GM18858 (cell line): ENCODE measurements at regions not wholly inside any gene's neighbourhood (a gene's known extent, or its start where the extent isn't known, plus 50 kb on each side); places are given as distances from the start of the nearest gene placed in this dataset.
"Not testable (repeated sequence)": the region's sequence is repeated elsewhere in the genome, so short reads cannot be mapped to it uniquely, and the experiment has no call there.

ENCODE experiments used
- ATAC-seq: cut with Tn5 transposase; IDR thresholded peaks from one replicate; pipeline ENCODE4 v1.9.1; 2021; ENCODE audit not compliant: unreplicated experiment

DNA sequence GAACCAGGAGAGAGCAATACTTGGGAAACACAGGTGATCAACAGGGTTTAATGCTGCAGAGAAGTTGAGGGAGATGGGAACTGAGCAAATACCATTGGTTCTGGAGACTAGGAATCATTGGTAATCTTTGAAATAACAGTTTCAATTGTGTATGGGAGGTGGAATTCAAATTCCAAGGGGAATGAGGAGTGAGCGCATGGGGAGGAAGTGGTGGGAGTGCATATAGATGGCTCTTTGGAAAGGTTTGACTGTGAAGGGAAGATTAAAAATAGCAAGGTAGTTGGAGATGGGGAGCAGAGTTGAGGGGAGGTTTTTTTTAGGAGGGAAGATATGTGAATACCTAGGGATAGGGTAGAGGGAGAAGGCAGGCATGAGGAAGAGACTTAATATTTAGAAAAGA, 51.1 kb upstream of the ROPN1 start:
- ATAC-seq, result no peak

DNA sequence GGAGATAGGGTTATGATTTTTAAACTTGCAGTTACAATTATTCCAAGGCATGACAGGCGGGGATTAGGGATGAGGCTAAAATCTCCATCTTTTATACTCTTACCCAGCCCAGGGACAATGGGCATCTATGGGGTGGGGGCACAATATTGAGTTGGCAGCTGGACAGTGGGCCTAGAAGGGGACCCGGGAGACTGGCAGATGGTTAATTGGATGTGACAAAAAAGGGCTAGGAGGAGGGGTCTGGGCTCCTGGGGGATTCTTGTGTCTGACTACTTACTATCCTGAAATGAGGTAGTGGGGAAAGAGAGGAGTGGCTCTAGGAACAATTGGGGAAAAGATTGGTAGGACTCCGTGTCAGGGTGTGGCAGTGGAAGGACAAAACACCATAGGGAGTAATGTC, 53.0 kb upstream of the ROPN1 start:
- no peak for ATAC-seq

DNA sequence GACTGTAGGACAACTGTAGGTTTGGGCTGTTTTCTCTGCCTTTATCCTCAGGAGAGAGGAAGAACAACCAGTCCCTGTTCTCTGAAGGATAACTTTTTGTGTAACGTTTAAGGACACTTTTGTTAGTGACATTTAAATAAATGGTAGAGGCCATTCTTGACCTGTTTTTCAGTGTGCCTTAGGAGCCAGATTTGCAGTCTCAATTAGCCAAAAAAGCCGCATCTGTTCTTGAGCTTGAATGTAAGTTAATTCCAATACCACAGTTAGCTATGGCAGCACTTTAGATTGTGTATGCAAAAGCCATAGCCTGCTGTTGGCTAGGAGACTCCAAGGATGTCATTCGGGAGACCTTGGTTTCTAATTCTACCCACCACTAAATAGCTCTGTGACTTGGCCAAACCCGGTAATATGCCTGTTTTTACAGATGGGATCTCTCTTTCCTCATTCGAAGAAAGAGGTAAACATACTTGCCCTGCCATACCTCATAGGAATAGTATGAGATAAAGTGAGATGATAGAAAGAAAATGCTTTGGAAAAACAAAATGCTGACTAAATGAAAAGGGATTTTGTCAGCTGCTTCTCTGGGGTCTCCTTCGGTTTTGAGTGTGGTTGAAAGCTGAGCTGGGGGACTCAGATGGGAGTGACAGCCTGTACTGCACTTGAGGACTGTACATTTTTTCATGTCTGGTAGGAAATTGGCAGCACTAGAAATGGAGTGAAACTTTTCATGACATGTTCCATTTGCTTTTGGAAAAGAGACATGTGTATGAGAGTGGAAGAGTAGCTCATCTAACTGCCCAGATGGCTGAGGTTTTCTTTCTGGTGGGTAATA, 57.3 kb upstream of the ROPN1 start:
- ATAC-seq, result no peak

DNA sequence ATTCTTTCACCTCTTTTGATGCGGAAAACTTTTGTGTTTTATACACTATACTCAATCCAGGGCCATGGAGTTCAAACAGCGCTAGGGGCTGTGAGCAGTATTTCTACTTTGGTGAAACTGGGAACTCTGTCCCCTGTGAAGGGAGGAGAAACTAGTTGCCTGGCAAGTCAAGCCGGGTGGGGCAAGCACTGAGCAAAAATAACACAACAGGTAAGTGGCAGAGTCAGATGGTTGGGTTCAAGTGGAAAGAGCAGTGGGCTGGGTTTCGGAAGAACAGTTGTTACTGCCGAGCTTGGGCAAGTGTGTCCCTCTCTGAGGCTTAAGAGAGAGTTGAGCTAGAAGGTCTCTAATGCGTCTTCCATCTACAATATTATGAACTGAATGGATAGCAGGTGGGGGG, 59.7 kb upstream of the ROPN1 start:
- no peak for ATAC-seq

DNA sequence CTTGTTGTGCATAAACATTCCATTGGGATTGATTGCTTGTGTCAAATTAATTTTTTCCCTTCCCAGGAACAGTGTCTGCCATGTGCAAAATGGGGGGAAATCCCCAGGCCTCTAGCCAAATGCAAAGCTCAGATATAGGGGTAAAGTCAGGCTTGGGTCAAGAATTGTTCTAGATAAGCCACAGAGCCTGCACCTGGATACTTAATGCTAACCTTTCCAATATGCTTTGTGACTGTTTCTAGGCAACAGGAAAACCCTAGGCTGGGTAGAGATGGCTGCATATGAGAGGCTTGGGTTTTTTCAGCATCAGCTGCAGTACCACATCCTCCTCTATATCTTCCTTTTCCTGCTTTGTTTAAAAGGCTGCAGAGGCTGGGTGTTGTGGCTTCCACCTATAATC, 61.9 kb upstream of the ROPN1 start:
- no peak for ATAC-seq

DNA sequence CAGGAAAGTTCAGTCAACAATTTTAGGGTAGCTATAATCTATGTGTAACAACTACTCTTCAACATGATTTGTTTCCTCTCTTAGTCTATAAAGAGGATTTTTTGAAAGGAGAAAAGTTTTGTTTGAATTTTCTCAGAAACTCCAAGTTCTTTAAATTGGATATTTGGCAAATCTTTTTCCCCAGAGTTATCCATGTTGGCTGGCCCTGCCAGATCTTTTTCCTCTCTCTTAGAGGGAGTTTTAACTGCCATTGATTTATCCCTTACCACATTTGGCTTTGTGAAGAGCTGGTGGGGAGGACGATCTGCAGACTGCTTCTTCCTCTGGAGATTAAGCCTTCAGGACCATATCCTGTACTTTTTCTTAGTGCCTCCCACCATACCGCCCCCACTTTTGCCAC, 64.9 kb upstream of the ROPN1 start:
- no peak for ATAC-seq

DNA sequence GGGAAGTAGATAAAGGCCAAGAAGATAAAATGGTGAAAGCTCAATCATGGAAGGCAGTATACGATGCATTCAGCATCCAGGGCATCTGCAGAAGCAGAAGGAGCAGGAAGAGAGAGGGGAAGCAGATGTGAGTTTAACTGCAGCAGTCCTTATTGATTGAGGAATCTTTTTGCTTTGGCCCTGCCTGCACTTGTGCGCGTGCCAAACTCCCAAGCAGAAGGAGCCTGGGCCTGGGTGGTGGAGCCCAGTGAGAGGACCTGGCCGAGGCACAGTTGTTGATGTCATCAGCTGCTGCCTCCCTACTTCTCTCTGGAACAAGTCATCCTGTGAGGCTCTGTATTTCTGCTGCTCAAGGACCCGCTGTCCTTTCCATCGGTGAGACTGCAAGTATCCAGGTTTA, 65.5 kb upstream of the ROPN1 start:
- no peak for ATAC-seq

DNA sequence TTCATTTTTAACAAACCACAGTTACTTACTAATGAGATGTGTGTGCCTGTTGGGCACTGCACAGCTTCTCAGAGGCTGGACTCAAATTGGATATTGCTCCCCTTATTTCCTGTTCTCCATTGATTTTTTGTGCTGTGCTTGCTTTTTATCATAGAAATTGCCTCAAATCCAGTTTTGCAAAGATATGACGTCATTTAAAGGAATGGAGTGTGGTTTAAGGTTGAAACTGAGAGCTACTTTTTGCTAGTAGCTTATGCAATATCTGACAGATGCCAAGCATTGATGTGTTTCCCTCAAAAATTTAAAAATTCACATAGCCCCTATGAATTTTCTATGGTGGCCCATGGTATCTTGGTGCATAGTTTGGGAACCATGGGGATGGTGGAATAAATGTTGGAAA, 67.7 kb upstream of the ROPN1 start:
- ATAC-seq, result no peak

DNA sequence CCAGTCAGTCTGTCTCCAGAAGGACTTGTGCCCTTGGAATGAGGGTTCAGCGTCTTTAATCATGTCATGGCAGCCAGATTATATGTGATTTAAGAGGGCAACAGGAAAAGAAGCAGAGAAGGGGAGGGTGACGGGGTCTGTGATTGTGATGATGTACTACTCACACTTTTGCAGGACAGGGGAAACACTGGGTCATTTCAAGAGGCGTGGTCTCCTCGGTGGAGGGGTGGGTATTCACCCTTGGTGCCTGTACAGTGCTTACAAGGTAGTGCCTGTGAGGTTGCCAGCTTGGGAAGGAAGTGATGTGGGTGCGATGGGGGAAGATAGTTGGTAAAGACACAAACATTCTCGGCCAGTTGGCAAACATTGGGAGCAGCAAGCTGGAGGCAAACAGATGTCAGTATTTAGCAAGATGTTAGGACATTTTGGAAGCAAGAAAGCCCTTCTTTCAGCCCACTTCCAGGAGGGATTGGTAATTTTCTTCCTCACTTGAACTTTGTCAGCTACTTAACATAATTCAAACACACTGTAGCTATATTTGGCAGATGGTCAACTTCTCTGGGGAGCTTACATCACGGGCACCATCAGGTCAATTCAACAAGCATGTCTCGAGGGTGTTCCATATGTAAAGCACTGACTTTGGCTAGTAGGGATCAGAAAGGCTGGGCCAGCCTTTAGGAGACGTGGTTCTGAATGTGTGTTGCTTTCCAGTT, 71.4 kb upstream of the ROPN1 start:
- ATAC-seq, result no peak

DNA sequence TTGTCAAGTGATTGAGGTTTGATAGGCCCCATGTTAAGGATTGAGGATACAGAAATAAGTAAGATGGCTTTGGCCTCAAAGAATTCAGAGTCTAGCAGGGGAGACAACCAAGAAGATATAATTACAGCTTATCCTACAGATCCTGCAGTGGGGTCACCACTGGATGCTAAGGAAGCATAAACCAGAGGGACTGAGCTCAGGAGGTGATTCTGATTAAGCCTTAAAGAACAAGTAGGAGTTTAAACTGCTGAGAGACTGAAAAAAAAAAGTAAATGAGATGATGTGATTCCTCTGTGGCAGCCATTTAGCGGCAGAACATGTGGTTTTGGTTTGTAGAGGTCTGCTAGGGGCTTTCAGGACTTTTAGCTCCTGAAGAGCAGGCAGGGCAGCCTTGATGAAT, 72.1 kb upstream of the ROPN1 start:
- ATAC-seq, result no peak

DNA sequence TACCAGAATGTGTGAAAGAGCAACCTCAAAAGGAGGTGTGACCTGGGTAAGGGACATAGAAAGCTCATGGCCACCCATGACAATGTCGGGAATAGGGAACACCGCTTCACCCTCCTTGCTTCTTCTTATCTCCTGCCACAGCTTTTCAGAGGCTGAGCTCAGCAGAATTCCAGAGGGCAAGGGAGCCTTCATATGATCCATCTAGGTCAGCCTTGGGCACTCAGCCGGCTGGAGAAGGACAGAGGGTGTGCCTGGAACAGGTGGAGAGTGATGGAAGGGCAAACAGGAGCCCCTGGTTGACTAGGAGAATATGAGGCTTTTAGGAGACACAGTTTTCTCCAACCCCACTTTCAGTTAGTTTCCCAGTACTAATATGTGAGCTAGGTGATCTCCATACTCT, 74.6 kb upstream of the ROPN1 start:
- not testable (repeated sequence) for ATAC-seq

DNA sequence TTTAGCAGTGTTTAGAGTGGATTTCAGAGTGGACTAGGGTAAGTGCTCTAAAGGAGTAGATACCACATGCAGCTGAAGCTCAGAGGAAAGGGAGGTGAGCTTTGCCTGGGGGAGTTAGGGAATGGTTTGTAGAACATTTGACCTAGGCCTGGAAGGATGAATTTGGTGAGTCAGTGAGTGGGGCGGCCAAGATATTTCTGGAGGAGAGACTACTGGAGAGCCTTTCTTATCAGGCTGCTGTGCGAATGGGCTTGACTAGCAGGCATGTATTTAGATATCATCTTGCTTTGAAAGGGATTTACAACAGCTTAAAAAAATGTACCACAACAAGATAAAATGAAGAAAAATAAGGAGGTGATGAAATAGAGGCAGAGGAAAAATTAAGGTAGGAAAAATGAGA, 77.8 kb upstream of the ROPN1 start:
- ATAC-seq, result not testable (repeated sequence)

DNA sequence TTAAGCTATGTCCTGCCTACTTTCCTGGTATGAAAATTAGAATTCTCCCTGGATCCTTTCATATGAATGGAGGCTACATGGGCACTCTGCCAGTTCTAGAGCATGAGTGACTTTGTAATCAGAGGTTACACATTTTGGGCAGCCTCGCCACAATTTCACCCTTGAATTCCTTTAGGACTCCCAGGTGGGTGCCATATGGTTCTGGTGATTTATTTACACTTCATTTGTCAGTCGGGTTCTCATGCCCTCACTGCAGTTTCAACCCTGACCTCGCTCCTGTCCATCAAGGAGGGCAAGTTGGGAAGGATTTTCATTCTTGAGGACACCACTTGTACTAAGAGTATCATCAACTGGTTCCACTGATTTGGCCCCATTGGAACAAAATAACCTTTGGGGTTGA, 83.2 kb upstream of the ROPN1 start:
- ATAC-seq, result not testable (repeated sequence)

DNA sequence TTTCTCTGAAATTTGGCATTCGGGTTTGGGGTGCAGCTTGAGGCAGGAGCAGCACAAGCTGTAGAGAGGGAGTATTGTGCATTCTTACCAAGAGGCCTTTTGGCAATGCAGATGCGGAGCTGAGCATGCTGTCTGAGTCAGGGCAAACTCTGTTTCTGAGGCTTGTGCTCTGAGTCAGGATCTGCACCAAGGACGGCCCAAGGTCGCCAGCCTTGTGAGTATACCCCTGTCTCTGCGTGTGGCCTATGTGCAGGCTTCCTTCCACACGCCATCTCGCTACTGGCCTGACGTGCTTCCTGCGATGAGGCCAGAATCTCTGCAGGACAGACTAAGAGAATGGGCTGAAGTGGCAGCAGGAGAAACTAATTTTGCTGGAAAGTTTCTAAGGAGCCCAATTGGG, 83.8 kb upstream of the ROPN1 start:
- no peak for ATAC-seq

DNA sequence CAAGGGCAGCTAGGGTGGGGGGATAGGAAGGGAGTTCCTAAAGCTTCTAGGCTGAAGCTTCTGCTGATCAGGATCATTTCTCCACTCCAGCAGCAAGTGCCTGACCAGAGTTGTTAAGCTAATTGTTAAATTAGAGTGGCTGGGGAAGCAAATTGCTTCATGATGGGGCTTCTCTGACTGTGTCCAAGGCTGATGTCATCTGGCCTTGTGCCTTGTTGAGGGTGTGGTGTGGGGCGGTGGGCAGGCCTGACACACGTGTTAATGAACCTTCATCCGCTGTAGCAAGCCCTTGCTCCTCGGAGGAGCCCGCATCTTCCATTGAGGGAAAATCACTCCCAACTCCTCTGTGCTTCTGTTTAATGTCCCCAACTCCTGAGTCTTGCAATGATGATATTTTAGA, 84.3 kb upstream of the ROPN1 start:
- ATAC-seq, result no peak

DNA sequence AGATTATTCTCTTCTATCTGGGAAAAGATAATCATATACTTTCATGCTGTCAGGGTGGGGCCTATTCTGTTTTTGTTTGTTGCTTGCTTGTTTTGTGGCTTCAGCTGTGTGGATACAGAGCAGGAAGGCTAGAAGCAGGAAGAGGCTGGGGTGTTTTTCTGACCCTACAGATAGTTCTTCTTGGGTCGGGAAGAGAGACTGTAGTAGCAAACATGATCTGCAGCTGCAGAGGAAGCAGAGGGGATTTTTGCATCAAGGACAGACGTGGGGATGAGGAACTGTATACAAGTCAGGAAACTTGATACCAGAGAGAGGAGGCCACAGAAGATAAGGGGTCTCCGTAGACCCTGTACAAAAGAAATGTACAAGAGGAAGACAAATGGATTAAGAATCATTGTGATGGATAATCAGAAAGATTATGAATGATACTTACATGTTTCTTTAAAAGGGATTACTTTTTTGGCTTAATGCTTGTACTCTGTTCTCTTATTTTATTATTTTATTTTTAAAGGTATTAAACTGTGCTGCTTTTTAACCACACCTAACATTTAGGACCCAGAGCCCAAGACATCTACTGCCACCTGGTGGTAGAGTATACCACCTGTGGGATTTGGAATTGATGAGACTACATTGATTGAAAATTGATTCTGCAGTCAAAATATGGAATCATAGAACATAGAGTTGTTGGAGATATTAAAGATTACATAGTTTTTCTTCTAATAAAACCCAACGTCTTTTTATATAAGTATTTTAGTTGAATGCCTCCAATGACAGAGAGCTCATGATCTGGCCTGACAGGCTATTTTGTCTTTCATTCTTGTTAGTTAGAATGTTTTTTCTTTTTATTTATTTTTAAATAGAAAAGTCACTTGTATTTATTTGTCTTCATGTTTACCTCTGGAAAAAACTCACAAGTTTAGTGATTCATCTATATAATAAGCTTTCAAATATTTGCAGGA, 87.3 kb upstream of the ROPN1 start:
- ATAC-seq, result no peak

DNA sequence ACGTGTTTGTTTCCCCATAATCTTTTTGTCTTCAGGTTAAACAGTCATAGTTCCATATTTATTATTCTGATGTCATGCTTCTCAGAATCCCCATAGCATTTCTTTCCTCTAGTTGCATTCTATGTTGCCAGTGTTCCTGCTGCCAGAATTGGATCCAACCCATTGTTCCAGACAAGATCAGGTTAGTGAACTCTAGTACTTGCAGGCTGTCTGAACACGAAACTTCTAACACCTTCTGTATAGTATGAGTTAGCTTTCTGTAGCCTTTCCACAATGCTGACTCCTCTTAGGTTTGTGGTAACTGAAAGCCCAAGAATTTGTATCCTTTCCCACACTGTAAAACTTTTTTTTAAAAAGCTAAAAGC, 88.0 kb upstream of the ROPN1 start:
- no peak for ATAC-seq

DNA sequence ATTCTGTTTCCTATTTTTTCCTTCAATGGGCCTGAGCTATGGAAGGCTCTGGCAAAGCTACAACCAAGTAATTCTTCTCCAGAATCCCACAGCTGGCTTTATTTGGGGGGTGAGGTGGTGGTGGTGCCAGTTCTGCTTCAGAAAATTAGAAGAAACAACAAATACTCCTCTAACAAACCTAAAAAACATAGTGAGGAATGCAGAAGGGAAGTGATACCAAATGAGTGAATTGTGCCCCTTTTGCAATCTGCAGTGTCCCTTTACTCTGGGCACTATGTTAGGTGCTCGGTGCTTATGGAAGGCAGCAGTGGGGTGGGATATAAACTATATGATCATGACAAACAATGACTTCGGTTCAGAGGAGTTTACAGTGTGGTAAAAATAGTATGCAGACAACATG, 90.4 kb upstream of the ROPN1 start:
- no peak for ATAC-seq

DNA sequence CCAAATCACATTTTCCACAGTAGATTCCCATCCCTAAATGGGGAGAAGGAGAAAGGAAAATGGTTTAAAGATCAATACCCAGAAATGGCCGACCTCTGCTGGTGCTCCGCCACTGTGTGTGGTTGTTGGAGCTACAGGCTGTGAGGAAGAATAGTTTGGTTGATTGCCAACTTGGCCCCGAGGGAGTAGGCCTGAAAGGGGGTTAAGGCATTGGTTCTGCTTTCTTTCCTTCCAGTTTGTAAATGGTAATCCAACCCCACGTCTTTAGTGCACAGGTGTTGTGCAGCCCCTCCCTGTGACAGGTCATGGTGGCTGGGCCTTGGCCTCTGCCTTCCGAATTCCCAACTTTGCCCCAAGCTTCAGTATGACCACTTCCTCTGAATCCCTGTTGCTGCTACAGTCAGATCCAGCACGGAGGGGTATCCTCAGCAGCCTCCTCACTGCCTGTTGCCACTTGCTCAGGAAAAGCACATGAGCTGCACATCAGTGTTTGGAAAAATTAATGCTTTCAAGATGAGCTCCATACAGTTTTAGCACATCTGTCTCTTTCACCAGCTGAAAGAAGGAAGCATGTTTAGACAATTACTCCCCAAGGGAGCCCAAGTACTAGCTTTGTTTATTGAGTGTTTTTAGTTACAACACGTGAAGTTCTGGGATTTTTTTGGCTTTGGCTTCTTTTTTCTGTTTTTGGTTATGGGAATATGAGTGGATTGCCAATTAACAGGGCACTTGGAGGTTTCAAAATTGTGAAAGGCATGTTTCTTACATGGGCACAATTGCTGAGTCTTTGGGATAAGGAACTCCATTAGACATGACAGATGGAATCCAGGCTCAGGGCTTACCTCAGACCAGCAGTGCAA, 92.3 kb upstream of the ROPN1 start:
- ATAC-seq, result no peak

DNA sequence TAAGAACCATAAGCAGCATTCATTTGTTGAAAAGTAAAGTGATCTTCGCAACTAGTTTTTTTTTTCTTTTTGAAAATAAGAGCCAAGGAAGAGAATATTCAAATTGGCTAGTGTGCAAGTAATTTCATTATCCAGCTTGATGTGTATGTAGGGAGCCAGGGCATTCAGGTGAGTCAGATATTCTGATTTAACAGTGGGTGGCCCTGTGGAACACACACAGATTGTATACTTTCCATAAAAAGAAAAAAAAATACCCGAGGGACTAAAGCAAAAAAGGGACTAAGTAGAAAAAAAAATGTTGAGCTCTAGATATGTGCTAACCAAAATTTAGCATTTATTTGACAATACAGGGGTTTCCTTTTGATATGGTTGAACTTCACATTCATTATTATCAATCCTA, 96.9 kb upstream of the ROPN1 start:
- no peak for ATAC-seq

DNA sequence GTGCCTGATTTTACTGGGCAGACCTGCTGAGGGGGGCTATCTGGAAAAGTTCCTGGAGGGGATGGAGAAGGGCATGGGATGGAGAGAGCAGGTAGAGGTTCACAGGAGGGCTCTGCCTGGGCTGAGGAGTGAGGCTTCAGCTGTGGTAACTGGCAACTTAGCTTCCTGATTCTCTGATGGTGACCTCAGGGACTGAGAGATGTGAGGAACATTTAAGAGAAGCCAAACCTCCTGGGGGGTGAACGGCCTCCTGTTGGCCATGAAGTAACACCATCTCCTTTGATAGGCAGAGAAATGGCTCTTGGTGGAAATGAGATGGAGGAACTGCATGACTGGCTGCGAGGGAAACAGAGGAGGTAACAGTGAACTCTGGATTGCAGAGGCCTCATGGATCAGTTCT, 97.3 kb upstream of the ROPN1 start:
- ATAC-seq, result no peak
